ENCODE measurements at regions not wholly inside any gene's neighbourhood (a gene's known extent, or its start where the extent isn't known, plus 50 kb on each side); places are given as distances from the start of the nearest gene placed in this dataset.
"Not testable (repeated sequence)": the region's sequence is repeated elsewhere in the genome, so short reads cannot be mapped to it uniquely, and the experiment has no call there.

DNA sequence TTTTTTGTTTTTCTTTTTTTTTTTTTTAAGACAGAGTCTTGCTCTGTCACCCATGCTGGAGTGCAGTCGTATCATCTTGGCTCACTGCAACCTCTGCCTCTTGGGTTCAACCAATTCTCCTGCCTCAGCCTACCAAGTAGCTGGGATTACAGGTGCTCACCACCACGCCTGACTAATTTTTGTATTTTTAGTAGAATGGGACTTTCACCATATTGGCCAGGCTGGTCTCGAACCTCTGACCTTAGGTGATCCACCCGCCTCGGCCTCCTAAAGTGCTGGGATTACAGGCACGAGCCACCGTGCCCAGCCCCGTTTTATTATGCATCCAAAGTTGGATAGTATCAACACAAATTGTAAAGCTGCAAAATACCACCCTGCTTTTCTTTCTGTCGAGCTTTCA lies 154.9 kb downstream of the CRPPA start:
- not testable (repeated sequence) for TF ChIP-seq POLR2A (IDR thresholded peaks at IDR 0.05)
- TF ChIP-seq, protein P1, sequence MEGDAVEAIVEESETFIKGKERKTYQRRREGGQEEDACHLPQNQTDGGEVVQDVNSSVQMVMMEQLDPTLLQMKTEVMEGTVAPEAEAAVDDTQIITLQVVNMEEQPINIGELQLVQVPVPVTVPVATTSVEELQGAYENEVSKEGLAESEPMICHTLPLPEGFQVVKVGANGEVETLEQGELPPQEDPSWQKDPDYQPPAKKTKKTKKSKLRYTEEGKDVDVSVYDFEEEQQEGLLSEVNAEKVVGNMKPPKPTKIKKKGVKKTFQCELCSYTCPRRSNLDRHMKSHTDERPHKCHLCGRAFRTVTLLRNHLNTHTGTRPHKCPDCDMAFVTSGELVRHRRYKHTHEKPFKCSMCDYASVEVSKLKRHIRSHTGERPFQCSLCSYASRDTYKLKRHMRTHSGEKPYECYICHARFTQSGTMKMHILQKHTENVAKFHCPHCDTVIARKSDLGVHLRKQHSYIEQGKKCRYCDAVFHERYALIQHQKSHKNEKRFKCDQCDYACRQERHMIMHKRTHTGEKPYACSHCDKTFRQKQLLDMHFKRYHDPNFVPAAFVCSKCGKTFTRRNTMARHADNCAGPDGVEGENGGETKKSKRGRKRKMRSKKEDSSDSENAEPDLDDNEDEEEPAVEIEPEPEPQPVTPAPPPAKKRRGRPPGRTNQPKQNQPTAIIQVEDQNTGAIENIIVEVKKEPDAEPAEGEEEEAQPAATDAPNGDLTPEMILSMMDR (IDR thresholded peaks at IDR 0.05 in 4 of 5, conservative IDR thresholded peaks at IDR 0.05 in 1 of 5) = not testable (repeated sequence)
